ENCODE measurements at regions not wholly inside any gene's neighbourhood (a gene's known extent, or its start where the extent isn't known, plus 50 kb on each side); places are given as distances from the start of the nearest gene placed in this dataset.

GRCh38 chr3:109440353-109440752 is 103.0 kb upstream of the DPPA4 start:
- Histone ChIP-seq H3K9me3 (no peaks in the 10 kb centered on the region), H3K27me3 (no peaks in the 10 kb centered on the region), H3K27ac (no peak overlapping the region), H3K4me3 (replicated peaks in 1 of 3) (no peak overlapping the region), H3K4me1 (no peaks in the 10 kb centered on the region), H3K36me3 (no peaks in the 10 kb centered on the region)
- DNase-seq = no peak
- intact Hi-C loops (cut with DNase I) = no loop called here
- WGBS, 2 donors = 61 to 62% methylated on average over 7 of the region's 7 CpGs
- TF ChIP-seq CTCF (IDR thresholded peaks at IDR 0.05) (no peak), POLR2A (IDR thresholded peaks at IDR 0.05) (no peak)

GRCh38 chr3:109432833-109433232 is 95.5 kb upstream of the DPPA4 start:
- H3K9me3 ChIP-seq = no peaks in the 10 kb centered on the region
- TF ChIP-seq POLR2A (IDR thresholded peaks at IDR 0.05) = no peak
- TF ChIP-seq CTCF (IDR thresholded peaks at IDR 0.05) = no peak
- no peak overlapping the region for H3K27ac ChIP-seq
- WGBS, 2 donors = 73 to 75% methylated on average over 3 of the region's 3 CpGs
- H3K27me3 ChIP-seq = no peaks in the 10 kb centered on the region
- DNase-seq = no peak
- no peaks in the 10 kb centered on the region for H3K4me1 ChIP-seq
- no peaks in the 10 kb centered on the region for H3K36me3 ChIP-seq
- intact Hi-C loops (cut with DNase I) = no loop called here
- H3K4me3 ChIP-seq (replicated peaks in 1 of 3) = no peak overlapping the region

- H3K9me3 ChIP-seq = no peaks in the 10 kb centered on the region
- H3K4me3 ChIP-seq (replicated peaks in 1 of 3) = no peak overlapping the region
- H3K36me3 ChIP-seq = no peaks in the 10 kb centered on the region
- no peak for DNase-seq
- no peak overlapping the region for H3K27ac ChIP-seq
- 85 to 92% methylated on average over 6 of the region's 6 CpGs for WGBS, 2 donors
- H3K27me3 ChIP-seq = no peaks in the 10 kb centered on the region
- H3K4me1 ChIP-seq = no peaks in the 10 kb centered on the region
- TF ChIP-seq POLR2A (IDR thresholded peaks at IDR 0.05) = no peak
- intact Hi-C loops (cut with DNase I) = no loop called here
Observed at GRCh38 chr3:109430911-109431563, 93.7 kb upstream of the DPPA4 start.

GRCh38 chr3:109413049-109413448 is 75.7 kb upstream of the DPPA4 start:
- Histone ChIP-seq H3K27me3 (no peaks in the 10 kb centered on the region), H3K27ac (no peak overlapping the region), H3K36me3 (no peaks in the 10 kb centered on the region), H3K4me1 (no peaks in the 10 kb centered on the region), H3K9me3 (no peaks in the 10 kb centered on the region), H3K4me3 (replicated peaks in 1 of 3) (no peak overlapping the region)
- intact Hi-C loops (cut with DNase I) = no loop called here
- no peak for DNase-seq
- TF ChIP-seq POLR2A (IDR thresholded peaks at IDR 0.05) (no peak), CTCF (IDR thresholded peaks at IDR 0.05) (no peak)
- 82 to 83% methylated on average over 4 of the region's 4 CpGs for WGBS, 2 donors

- intact Hi-C loops (cut with DNase I) = no loop called here
- WGBS, 2 donors = 91 to 93% methylated on average over 3 of the region's 3 CpGs
- H3K4me1 ChIP-seq = no peaks in the 10 kb centered on the region
- H3K27me3 ChIP-seq = no peaks in the 10 kb centered on the region
- H3K36me3 ChIP-seq = no peaks in the 10 kb centered on the region
- H3K9me3 ChIP-seq = no peaks in the 10 kb centered on the region
- H3K27ac ChIP-seq = no peak overlapping the region
- TF ChIP-seq POLR2A (IDR thresholded peaks at IDR 0.05) (no peak), CTCF (IDR thresholded peaks at IDR 0.05) (no peak)
- no peak overlapping the region for H3K4me3 ChIP-seq (replicated peaks in 1 of 3)
- DNase-seq = no peak
Observed at GRCh38 chr3:109411547-109411946, 74.2 kb upstream of the DPPA4 start.

Measured in thyroid gland (tissue), 4 donors.